Kidney epithelial cell (primary cell): ENCODE measurements at regions not wholly inside any gene's neighbourhood (a gene's known extent, or its start where the extent isn't known, plus 50 kb on each side); places are given as distances from the start of the nearest gene placed in this dataset.

Source experiments
- DNase-seq: peaks from one replicate; pipeline ENCODE4 v3.0.0-alpha.2; 2010; ENCODE audit warnings: low read depth
- H3K27me3 ChIP-seq: 2 replicates; pipeline ENCODE4 v1.6.0; 2011; ENCODE audit warnings: low read length; ENCODE audit not compliant: control insufficient read depth, insufficient read depth
- H3K36me3 ChIP-seq: 2 replicates; pipeline ENCODE4 v1.5.1; 2011; ENCODE audit warnings: low read length; ENCODE audit not compliant: control insufficient read depth, insufficient read depth
- H3K4me3 ChIP-seq: 2 replicates; pipeline ENCODE4 v1.5.1; 2011; ENCODE audit warnings: low read depth, mild to moderate bottlenecking, control low read depth, low read length
- TF ChIP-seq, protein P1 (sequence below): IDR thresholded peaks from 2 replicates; pipeline ENCODE4 v1.5.1; 2011; ENCODE audit warnings: mild to moderate bottlenecking, moderate library complexity, low read length, control low read depth, inconsistent platforms; ENCODE audit not compliant: insufficient read depth, poor library complexity, severe bottlenecking

DNA sequence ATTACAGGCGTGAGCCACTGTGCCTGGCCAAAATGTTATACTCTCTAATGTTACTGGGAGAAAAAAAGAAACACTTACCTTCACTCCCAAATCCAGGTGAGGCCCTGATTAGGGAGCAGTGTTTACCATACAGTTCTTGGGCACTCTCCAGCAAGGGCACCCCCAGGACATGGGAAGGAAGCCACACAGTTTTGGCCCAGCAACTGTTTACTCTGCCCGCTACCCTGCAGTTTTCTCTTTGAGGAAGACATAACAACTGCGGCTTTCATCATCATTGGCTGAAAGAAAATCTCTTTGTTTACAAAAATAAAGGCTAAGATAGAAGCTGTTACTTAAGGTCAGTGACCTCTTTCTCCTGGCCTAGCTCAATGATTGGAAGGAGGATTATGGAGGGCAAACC, 145.5 kb upstream of the DUSP21 start:
- Histone ChIP-seq H3K36me3 (no peaks in the 10 kb centered on the region), H3K4me3 (no peak overlapping the region), H3K27me3 (no peaks in the 10 kb centered on the region)
- no peak for DNase-seq
- TF ChIP-seq, protein P1, sequence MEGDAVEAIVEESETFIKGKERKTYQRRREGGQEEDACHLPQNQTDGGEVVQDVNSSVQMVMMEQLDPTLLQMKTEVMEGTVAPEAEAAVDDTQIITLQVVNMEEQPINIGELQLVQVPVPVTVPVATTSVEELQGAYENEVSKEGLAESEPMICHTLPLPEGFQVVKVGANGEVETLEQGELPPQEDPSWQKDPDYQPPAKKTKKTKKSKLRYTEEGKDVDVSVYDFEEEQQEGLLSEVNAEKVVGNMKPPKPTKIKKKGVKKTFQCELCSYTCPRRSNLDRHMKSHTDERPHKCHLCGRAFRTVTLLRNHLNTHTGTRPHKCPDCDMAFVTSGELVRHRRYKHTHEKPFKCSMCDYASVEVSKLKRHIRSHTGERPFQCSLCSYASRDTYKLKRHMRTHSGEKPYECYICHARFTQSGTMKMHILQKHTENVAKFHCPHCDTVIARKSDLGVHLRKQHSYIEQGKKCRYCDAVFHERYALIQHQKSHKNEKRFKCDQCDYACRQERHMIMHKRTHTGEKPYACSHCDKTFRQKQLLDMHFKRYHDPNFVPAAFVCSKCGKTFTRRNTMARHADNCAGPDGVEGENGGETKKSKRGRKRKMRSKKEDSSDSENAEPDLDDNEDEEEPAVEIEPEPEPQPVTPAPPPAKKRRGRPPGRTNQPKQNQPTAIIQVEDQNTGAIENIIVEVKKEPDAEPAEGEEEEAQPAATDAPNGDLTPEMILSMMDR, result no peak

DNA sequence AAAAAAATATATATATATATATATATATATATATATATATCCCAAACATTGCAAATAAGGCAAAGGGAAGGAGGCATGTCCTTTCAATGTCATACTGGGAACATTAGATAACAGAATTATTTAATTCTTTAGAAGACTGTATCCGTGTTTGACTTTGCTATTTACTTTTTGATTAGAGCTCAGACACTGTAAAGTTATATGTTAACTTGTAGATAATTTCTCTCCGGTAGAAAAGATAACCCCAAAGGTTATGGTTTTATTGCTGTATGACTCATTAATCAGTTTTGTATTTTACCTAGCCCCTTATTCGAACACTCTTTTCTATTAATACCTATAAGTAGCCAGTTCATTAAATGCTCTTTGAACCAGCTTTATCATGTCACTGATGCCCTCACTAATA, 150.6 kb upstream of the DUSP21 start:
- Histone ChIP-seq H3K27me3 (no peaks in the 10 kb centered on the region), H3K36me3 (no peaks in the 10 kb centered on the region), H3K4me3 (no peak overlapping the region)
- no peak for DNase-seq
- TF ChIP-seq, protein P1, result no peak

GRCh38 chrX:44690129-44690528, 147.5 kb upstream of the FUNDC1 start:
- Histone ChIP-seq H3K4me3 (no peak overlapping the region), H3K36me3 (no peaks in the 10 kb centered on the region), H3K27me3 (no peaks in the 10 kb centered on the region)
- no peak for DNase-seq
- TF ChIP-seq, protein P1, result no peak

GRCh38 chrX:44675362-44676024, 132.8 kb upstream of the FUNDC1 start:
- Histone ChIP-seq H3K27me3 (no peaks in the 10 kb centered on the region), H3K36me3 (no peaks in the 10 kb centered on the region), H3K4me3 (no peak overlapping the region)
- DNase-seq, result peak; percentile 84
- TF ChIP-seq, protein P1, result no peak

DNA sequence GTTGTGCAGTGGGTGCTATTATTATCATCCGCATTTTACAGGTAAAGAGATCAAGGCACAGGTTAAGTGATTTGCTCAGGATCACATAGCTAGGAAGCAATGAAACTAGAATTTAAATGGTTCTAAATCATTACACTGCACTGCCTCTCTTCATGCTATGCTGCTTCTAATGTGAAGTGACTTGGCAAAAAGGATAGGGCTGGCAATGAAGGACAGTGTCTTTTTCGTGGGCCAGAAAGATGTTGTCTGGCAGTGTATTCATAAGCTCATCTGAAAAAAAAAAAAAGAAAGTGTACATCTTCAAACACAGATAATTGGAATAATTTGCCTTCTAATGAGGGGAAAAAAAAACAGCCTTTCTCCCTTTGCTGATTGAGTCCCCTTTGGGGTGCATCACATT, 132.2 kb upstream of the FUNDC1 start:
- TF ChIP-seq, protein P1, result no peak
- DNase-seq, result no peak
- H3K4me3 ChIP-seq, result no peak overlapping the region

GRCh38 chrX:44669626-44670025, 127.0 kb upstream of the FUNDC1 start:
- TF ChIP-seq, protein P1, result no peak
- no peak for DNase-seq
- Histone ChIP-seq H3K4me3 (no peak overlapping the region), H3K27me3 (no peaks in the 10 kb centered on the region), H3K36me3 (no peaks in the 10 kb centered on the region)

More for the DNA sequence above, 132.2 kb upstream of the FUNDC1 start:
- no peaks in the 10 kb centered on the region for H3K27me3 ChIP-seq
- no peaks in the 10 kb centered on the region for H3K36me3 ChIP-seq
